Vagina (tissue), 2 donors: ENCODE measurements at regions not wholly inside any gene's neighbourhood (a gene's known extent, or its start where the extent isn't known, plus 50 kb on each side); places are given as distances from the start of the nearest gene placed in this dataset.

ENCODE experiments used
- CTCF ChIP-seq, 3 experiments: fragments of 450-650 bp in 2 of 3; fragments of 200-600 bp in 1 of 3; sonication (generic) in 1 of 3; IDR thresholded peaks; one replicate each; pipeline ENCODE4 v1.5.1; 2017 to 2019; ENCODE audit warnings: antibody characterized with exemption in 3 of 3, mild to moderate bottlenecking in 2 of 3, moderate library complexity in 2 of 3
- POLR2A ChIP-seq, 2 donors: fragments of 450-650 bp; IDR thresholded peaks; one replicate each; pipeline ENCODE4 v1.6.1; 2017; ENCODE audit warnings: antibody characterized with exemption in 2 of 2, mild to moderate bottlenecking in 2 of 2, moderate library complexity in 2 of 2

- TF ChIP-seq CTCF (IDR thresholded peaks at IDR 0.05) (no peak), POLR2A (IDR thresholded peaks at IDR 0.05) (no peak)
Measured at GRCh38 chr20:36097337-36098151, 57.0 kb upstream of the EPB41L1 start.
